GM21390 (cell line): ENCODE measurements at regions not wholly inside any gene's neighbourhood (a gene's known extent, or its start where the extent isn't known, plus 50 kb on each side); places are given as distances from the start of the nearest gene placed in this dataset.
"Not testable (repeated sequence)": the region's sequence is repeated elsewhere in the genome, so short reads cannot be mapped to it uniquely, and the experiment has no call there.

Source experiments
- ATAC-seq: cut with Tn5 transposase; IDR thresholded peaks from one replicate; pipeline ENCODE4 v1.9.1; 2021; ENCODE audit not compliant: unreplicated experiment

GRCh38 chr20:29031262-29031982 lies 2226.0 kb upstream of the DEFB115 start:
- ATAC-seq = not testable (repeated sequence)

- ATAC-seq = not testable (repeated sequence)
Measured at GRCh38 chr20:29044239-29044638, 2213.2 kb upstream of the DEFB115 start.

- not testable (repeated sequence) for ATAC-seq
Measured at GRCh38 chr20:29050008-29050606, 2207.4 kb upstream of the DEFB115 start.

GRCh38 chr20:29057866-29058484 lies 2199.5 kb upstream of the DEFB115 start:
- ATAC-seq = not testable (repeated sequence)

GRCh38 chr20:29062451-29062850 lies 2195.0 kb upstream of the DEFB115 start:
- ATAC-seq = not testable (repeated sequence)

- not testable (repeated sequence) for ATAC-seq
Measured at GRCh38 chr20:29066341-29066740, 2191.1 kb upstream of the DEFB115 start.

- not testable (repeated sequence) for ATAC-seq
Measured at GRCh38 chr20:29073640-29074039, 2183.8 kb upstream of the DEFB115 start.

- ATAC-seq = peak; percentile 96
Measured at GRCh38 chr20:29079769-29080690, 2177.4 kb upstream of the DEFB115 start.

- ATAC-seq = not testable (repeated sequence)
Measured at GRCh38 chr20:29081712-29082111, 2175.8 kb upstream of the DEFB115 start.

GRCh38 chr20:29085625-29086024 lies 2171.8 kb upstream of the DEFB115 start:
- no peak for ATAC-seq

- ATAC-seq = not testable (repeated sequence)
Measured at GRCh38 chr20:29086145-29086718, 2171.2 kb upstream of the DEFB115 start.

- no peak for ATAC-seq
Measured at GRCh38 chr20:29086938-29087337, 2170.5 kb upstream of the DEFB115 start.

GRCh38 chr20:29087887-29088286 lies 2169.6 kb upstream of the DEFB115 start:
- not testable (repeated sequence) for ATAC-seq

GRCh38 chr20:29088472-29088871 lies 2169.0 kb upstream of the DEFB115 start:
- not testable (repeated sequence) for ATAC-seq

- ATAC-seq = not testable (repeated sequence)
Measured at GRCh38 chr20:29089409-29089808, 2168.1 kb upstream of the DEFB115 start.

- not testable (repeated sequence) for ATAC-seq
Measured at GRCh38 chr20:29093958-29094357, 2163.5 kb upstream of the DEFB115 start.

- ATAC-seq = not testable (repeated sequence)
Measured at GRCh38 chr20:29096695-29097094, 2160.8 kb upstream of the DEFB115 start.

GRCh38 chr20:29107884-29108283 lies 2149.6 kb upstream of the DEFB115 start:
- ATAC-seq = not testable (repeated sequence)

- not testable (repeated sequence) for ATAC-seq
Measured at GRCh38 chr20:29109386-29109785, 2148.1 kb upstream of the DEFB115 start.

- not testable (repeated sequence) for ATAC-seq
Measured at GRCh38 chr20:29115097-29115496, 2142.4 kb upstream of the DEFB115 start.
